Effector memory CD4-positive, alpha-beta T cell (primary cell): ENCODE measurements at regions not wholly inside any gene's neighbourhood (a gene's known extent, or its start where the extent isn't known, plus 50 kb on each side); places are given as distances from the start of the nearest gene placed in this dataset.
"Not testable (repeated sequence)": the region's sequence is repeated elsewhere in the genome, so short reads cannot be mapped to it uniquely, and the experiment has no call there.

Source experiments
- DNase-seq, 3 donors: peaks; one replicate each; pipeline ENCODE4 v3.0.0-alpha.2; 2020
- H3K27ac ChIP-seq: 2 replicates; pipeline ENCODE4 v1.7.0; 2013; ENCODE audit warnings: mild to moderate bottlenecking, low read length, moderate library complexity; ENCODE audit not compliant: insufficient read depth, poor library complexity, severe bottlenecking
- H3K27me3 ChIP-seq: replicated peaks from 2 replicates; pipeline ENCODE4 v1.7.0; 2013; ENCODE audit warnings: mild to moderate bottlenecking, low read length; ENCODE audit not compliant: insufficient read depth, control insufficient read depth, poor library complexity, severe bottlenecking
- H3K36me3 ChIP-seq: 2 replicates; pipeline ENCODE4 v1.7.0; 2013; ENCODE audit warnings: mild to moderate bottlenecking, low read length, moderate library complexity; ENCODE audit not compliant: control insufficient read depth, insufficient read depth
- H3K4me1 ChIP-seq: 2 replicates; pipeline ENCODE4 v1.7.0; 2013; ENCODE audit warnings: low read length, mild to moderate bottlenecking; ENCODE audit not compliant: control insufficient read depth, insufficient read depth, poor library complexity, severe bottlenecking
- H3K4me3 ChIP-seq: 2 replicates; pipeline ENCODE4 v1.7.0; 2013; ENCODE audit warnings: low read length, low read depth, mild to moderate bottlenecking; ENCODE audit not compliant: insufficient read depth, poor library complexity, severe bottlenecking
- H3K9me3 ChIP-seq: 2 replicates; pipeline ENCODE4 v1.7.0; 2013; ENCODE audit warnings: mild to moderate bottlenecking, low read length, moderate library complexity; ENCODE audit not compliant: control insufficient read depth

DNA sequence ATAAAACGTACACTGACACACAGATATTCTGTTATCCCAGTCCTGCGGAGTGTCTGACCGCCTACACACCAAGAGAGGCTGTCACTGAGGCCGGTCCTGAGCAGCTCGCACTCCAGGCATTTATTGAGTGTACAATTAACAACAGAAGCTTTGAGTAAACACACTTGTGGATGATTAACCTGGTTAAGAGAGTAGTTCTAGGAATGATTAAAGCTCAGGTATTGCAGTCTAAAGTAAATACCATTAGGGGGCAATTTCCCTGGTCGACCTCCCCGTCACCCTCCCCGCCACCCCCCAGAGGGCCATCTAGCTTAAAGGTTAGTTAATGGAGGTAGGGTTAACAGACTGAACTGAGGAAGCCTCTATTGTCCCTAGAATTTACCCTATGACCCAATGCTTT, 1278.5 kb downstream of the NSUN3 start:
- no peak for DNase-seq

DNA sequence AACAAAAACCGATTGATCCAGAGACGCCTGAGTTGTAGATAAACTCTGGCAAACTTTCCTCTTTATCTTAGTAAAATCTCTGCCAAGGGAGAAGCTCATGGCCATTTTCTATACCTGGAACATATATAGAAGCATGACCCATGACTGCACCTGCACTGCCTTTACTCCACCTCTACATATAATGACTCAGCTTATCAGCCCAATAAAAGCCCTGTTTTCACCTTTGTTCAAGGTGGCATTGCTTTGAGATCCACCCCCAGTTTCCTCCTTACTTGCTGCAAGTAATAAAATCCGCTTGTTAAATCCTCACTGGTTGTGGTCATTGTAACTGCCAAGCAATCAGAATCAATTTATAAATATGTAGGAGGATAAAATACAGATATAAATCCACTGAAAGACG, 1280.4 kb downstream of the NSUN3 start:
- Histone ChIP-seq H3K27ac (no peak overlapping the region), H3K4me3 (no peak overlapping the region), H3K36me3 (no peaks in the 10 kb centered on the region), H3K4me1 (no peaks in the 10 kb centered on the region), H3K9me3 (no peaks in the 10 kb centered on the region), H3K27me3 (no peaks in the 10 kb centered on the region)
- no peak for DNase-seq

More for the DNA sequence above, 1278.5 kb downstream of the NSUN3 start:
- no peaks in the 10 kb centered on the region for H3K4me1 ChIP-seq
- no peaks in the 10 kb centered on the region for H3K27me3 ChIP-seq
- H3K27ac ChIP-seq = no peak overlapping the region
- no peak overlapping the region for H3K4me3 ChIP-seq
- H3K36me3 ChIP-seq = no peaks in the 10 kb centered on the region
- no peaks in the 10 kb centered on the region for H3K9me3 ChIP-seq

DNA sequence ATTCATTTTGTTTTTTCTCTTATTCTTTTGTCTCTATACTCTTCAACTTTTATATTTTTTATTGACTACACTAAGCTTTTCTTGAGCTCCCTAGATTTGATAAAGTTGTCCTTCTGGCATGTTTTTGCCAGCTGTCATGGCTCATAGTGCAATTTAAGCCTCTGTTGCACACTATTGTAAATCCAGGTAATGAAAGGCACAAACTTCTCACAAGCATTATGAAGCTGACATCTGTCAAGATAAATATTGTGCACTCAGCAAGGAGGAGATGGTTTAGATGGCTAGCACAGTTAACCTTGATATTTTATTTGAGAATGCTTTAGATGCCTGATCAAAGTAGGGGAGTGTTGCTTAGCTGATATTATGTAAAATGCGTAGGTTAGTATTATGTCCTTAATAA, 1280.9 kb downstream of the NSUN3 start:
- Histone ChIP-seq H3K36me3 (no peaks in the 10 kb centered on the region), H3K9me3 (no peaks in the 10 kb centered on the region), H3K27me3 (no peaks in the 10 kb centered on the region), H3K27ac (no peak overlapping the region), H3K4me3 (no peak overlapping the region), H3K4me1 (no peaks in the 10 kb centered on the region)
- DNase-seq = no peak

DNA sequence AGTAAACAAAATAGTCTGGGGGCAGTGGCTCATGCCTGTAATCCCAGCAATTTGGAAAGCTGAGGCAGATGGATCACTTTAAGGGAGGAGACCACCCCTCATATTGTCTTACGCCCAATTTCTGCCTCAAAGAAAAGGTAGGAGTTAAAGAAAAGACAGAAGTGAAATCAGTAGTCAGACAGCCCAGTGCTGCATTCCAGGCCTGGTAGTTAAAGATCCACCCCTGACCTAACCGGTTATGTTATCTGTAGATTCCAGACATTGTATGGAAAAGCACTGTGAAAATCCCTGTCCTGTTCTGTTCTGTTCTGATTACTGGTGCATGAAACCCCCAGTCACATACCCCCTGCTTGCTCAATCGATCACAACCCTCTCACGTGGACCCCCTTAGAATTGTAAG, 1285.1 kb downstream of the NSUN3 start:
- not testable (repeated sequence) for H3K4me1 ChIP-seq, DNase-seq, H3K36me3 ChIP-seq, H3K27ac ChIP-seq, H3K4me3 ChIP-seq, H3K9me3 ChIP-seq, H3K27me3 ChIP-seq

DNA sequence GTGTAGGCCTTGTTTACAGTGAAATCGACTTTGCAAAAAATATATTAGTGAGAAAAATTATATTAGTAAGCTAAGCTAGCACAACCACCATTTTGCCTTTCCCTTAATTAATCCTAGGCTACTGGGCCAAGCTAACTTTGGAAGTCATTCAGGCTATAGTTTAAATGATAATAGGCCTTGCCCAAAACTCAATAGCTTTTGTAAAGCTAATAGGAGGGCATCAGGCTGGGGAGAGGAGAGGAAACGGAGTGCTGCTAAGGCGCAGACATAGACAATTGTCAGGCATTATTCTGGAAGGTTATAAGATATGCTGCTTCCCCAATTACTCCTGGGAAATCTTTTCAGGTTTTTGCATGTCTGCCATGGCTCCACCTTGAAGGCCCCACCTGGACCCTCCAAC, 1286.0 kb downstream of the NSUN3 start:
- H3K36me3 ChIP-seq = no peaks in the 10 kb centered on the region
- no peaks in the 10 kb centered on the region for H3K27me3 ChIP-seq
- H3K4me3 ChIP-seq = no peak overlapping the region
- no peaks in the 10 kb centered on the region for H3K4me1 ChIP-seq
- no peak for DNase-seq
- H3K9me3 ChIP-seq = no peaks in the 10 kb centered on the region
- H3K27ac ChIP-seq = no peak overlapping the region

DNA sequence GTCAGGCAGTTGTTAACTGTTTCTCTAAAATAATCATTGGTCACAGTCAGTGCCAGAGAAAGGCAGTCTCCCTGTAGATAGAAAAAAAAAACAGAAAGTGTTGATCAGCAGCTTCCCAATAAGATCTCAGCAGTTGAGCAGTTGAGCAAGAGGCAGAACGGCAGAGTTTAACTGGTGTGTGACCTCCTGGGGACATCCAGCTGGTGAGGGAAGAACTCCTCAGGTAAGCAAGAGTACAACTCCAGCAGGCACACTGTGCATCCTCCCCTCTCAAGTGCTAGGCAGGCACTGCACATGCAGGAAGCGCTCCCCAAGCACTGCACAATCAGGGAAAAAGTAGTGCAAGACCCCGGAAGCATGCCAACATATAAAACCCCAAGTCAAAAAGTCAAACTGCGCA, 1287.2 kb downstream of the NSUN3 start:
- no peak overlapping the region for H3K4me3 ChIP-seq
- H3K36me3 ChIP-seq = no peaks in the 10 kb centered on the region
- H3K27ac ChIP-seq = no peak overlapping the region
- no peaks in the 10 kb centered on the region for H3K4me1 ChIP-seq
- H3K27me3 ChIP-seq = no peaks in the 10 kb centered on the region
- no peaks in the 10 kb centered on the region for H3K9me3 ChIP-seq
- DNase-seq = no peak

DNA sequence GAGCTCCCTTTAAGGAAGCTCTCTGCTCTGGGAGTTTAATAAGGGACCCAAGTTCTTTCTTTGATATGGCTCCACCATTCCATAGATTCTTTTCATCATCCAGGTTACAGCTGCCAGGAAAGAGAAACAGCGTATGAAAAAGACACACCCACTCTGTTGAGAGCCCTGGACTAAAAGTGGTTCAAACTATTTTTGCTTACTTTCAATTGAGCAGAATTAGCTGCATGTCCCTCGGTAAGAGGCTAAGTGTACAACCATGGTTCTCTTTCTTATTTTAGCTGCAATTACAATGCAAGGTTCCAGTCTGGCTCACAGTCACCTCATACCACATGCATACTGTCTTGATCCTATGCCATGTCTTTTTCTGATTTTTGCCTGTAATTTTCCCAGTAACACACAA, 1288.3 kb downstream of the NSUN3 start:
- Histone ChIP-seq H3K36me3 (no peaks in the 10 kb centered on the region), H3K27me3 (no peaks in the 10 kb centered on the region), H3K4me3 (no peak overlapping the region), H3K4me1 (no peaks in the 10 kb centered on the region), H3K9me3 (no peaks in the 10 kb centered on the region), H3K27ac (no peak overlapping the region)
- DNase-seq = no peak

DNA sequence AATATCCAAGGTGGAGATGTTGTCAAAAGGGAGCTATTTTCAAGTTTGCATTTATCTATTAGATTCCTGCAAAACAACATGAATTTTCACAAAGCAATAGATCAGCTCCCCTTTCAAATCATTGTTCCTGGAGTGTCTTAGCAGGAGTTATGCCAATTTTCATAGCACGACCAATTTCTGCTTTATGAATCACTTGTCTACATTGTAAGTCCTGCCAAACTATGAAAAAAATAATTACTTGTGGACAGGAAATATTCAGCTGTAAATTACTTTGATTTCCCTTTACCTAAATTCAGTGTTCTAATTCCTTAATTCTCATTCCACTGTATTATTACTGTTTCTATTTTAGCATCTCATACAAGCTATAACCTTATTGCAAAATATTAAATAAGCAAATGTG, 1289.6 kb downstream of the NSUN3 start:
- Histone ChIP-seq H3K36me3 (no peaks in the 10 kb centered on the region), H3K4me3 (no peak overlapping the region), H3K27me3 (no peaks in the 10 kb centered on the region), H3K27ac (no peak overlapping the region), H3K4me1 (no peaks in the 10 kb centered on the region), H3K9me3 (no peaks in the 10 kb centered on the region)
- DNase-seq = no peak

DNA sequence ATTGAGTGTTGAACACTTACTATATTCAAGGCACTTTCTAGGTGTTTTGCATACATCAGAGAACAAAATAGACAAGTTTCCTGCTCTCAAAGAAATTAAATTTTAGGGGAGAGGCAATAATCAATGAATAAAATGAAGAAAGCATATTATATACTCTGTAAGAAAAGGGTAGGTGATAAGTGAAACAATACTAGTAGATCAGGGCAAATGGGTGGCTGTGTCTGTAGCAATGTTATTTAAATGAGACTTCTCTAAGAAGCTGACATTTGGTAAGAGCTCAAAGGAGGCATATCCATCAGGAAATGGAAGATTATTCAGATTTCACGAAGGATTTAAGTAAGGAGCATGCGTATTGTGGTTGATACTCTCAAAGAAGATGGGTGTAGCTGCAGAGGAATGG, 1291.6 kb downstream of the NSUN3 start:
- Histone ChIP-seq H3K27me3 (no peaks in the 10 kb centered on the region), H3K4me1 (no peaks in the 10 kb centered on the region), H3K4me3 (no peak overlapping the region), H3K9me3 (no peaks in the 10 kb centered on the region), H3K27ac (no peak overlapping the region), H3K36me3 (no peaks in the 10 kb centered on the region)
- no peak for DNase-seq

DNA sequence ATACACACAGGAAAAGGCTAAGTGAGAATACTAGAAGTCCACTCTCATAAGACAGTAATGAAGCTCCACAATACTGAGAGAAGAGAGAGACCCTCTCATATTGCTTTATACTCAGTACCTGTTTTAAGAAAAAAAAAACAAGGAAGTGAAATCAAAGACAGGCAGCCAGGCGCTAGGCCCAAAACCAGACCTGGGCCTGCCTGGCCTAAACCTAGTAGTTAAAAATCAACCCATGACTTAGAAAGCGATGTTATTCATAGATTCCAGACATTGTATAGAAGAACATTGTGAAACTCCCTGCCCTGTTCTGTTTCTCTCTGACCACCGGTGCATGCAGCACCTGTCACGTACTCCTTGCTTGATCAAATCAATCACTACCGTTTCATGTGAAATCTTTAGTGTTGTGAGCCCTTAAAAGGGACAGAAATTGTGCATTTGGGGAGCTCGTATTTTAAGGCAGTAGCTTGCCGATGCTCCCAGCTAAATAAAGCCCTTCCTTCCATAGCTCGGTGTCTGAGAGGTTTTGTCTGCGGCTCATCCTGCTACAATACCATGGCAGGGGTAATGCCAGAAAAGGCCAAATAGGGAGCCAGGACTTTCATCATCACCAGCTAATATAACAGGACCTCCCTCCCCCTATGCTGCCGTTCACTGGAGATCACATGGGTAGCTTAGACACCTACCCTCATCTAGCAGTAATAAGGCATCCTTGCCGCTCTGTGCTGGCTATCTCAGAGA, 1294.1 kb downstream of the NSUN3 start:
- Histone ChIP-seq H3K4me1 (no peaks in the 10 kb centered on the region), H3K36me3 (no peaks in the 10 kb centered on the region), H3K27me3 (no peaks in the 10 kb centered on the region), H3K9me3 (no peaks in the 10 kb centered on the region), H3K4me3 (no peak overlapping the region), H3K27ac (no peak overlapping the region)
- no peak for DNase-seq
